ENCODE measurements at regions not wholly inside any gene's neighbourhood (a gene's known extent, or its start where the extent isn't known, plus 50 kb on each side); places are given as distances from the start of the nearest gene placed in this dataset.

DNA sequence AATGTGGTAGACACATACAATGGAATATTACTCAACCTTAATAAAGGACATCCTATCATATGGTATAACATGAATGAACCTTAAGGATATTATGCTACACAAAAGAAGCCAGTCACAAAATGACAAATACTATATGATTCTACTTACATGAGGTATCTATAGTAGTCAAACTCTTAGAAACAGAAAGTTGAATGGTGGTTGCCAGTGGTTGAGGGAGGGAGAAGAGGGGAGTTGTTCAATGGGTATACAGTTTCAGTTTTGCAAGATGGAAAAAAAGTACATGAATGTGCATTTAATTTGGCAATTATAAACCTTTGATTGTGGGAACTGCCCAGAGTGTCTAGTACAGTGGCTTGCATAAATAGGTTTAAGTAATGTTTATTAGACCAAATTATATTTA lies 473.3 kb upstream of the ZNF608 start:
- DNase-seq (no peak), ATAC-seq (replicated peaks) (no peak)
- Mint-ChIP-seq H3K4me1 (ENCODE audit: low read depth in 2 of 2) (no peaks in the 10 kb centered on the region), H3K27ac (no peak overlapping the region), H3K36me3 (ENCODE audit: insufficient read depth) (no peaks in the 10 kb centered on the region), H3K4me3 (no peak overlapping the region), H3K9me3 (peaks cover 0 to 2% of the 10 kb centered on the region in 2 donors), H3K27me3 (no peaks in the 10 kb centered on the region)

GRCh38 chr5:125220284-125220683 lies 473.8 kb upstream of the ZNF608 start:
- Mint-ChIP-seq H3K36me3 (ENCODE audit: insufficient read depth) (no peaks in the 10 kb centered on the region), H3K9me3 (peaks cover 0 to 2% of the 10 kb centered on the region in 2 donors), H3K27me3 (no peaks in the 10 kb centered on the region), H3K4me1 (ENCODE audit: low read depth in 2 of 2) (no peaks in the 10 kb centered on the region), H3K27ac (no peak overlapping the region), H3K4me3 (no peak overlapping the region)
- DNase-seq (no peak), ATAC-seq (replicated peaks) (no peak)

- Mint-ChIP-seq H3K27me3 (no peaks in the 10 kb centered on the region), H3K27ac (no peak overlapping the region), H3K4me1 (ENCODE audit: low read depth in 2 of 2) (no peaks in the 10 kb centered on the region), H3K36me3 (ENCODE audit: insufficient read depth) (no peaks in the 10 kb centered on the region), H3K4me3 (no peak overlapping the region), H3K9me3 (peaks cover 0 to 7% of the 10 kb centered on the region in 2 donors)
- DNase-seq (no peak), ATAC-seq (replicated peaks) (no peak)
These were observed 476.3 kb upstream of the ZNF608 start for GRCh38 chr5:125222597-125223240.

DNA sequence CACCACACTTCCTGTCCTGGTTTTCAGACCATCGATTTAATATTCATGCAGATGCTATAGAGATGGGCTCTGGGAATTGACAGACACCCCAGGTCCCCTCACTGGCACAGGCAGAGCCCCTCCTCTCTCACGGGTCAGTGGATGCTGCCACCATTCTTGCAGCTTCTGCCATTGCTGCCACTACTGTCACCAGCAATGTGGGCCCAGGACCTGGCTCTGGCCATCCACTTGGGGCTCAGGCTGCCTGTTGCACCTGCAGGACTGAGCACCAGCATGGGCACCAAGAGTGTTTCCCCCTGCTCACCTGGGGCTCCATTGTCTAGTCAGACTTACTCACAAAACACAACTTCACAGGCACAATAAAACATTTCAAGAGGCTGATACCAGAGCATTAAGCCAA lies 479.0 kb upstream of the ZNF608 start:
- Mint-ChIP-seq H3K27me3 (no peaks in the 10 kb centered on the region), H3K27ac (no peak overlapping the region), H3K36me3 (ENCODE audit: insufficient read depth) (no peaks in the 10 kb centered on the region), H3K4me3 (no peak overlapping the region), H3K9me3 (peaks cover 0 to 9% of the 10 kb centered on the region in 2 donors), H3K4me1 (ENCODE audit: low read depth in 2 of 2) (no peaks in the 10 kb centered on the region)
- DNase-seq (no peak), ATAC-seq (replicated peaks) (no peak)

DNA sequence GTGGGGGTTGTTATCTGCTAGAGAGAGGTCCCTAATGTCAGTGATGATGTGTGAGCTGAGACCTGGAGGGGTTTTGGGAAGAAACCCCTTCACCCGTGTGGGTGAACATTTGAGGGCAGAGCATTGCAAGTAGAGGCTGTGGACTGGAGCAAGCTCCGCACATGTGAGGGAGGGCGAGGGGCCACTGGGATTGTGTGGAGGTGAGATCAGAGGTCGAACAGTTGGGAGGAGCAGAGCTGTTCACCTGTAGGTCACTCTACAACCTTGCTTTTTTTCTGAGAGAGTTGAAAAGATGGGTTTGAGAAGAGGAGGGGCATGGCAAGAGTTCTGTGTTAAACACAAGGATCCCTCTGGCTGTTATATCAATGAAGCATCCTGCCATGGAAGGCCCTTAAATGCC lies 480.4 kb upstream of the ZNF608 start:
- H3K4me3 Mint-ChIP-seq = no peak overlapping the region
- no peak for ATAC-seq (replicated peaks)
- H3K27ac Mint-ChIP-seq = no peak overlapping the region
- no peaks in the 10 kb centered on the region for H3K4me1 Mint-ChIP-seq (ENCODE audit: low read depth in 2 of 2)
- no peaks in the 10 kb centered on the region for H3K36me3 Mint-ChIP-seq (ENCODE audit: insufficient read depth)
- peaks cover 0 to 9% of the 10 kb centered on the region in 2 donors for H3K9me3 Mint-ChIP-seq
- DNase-seq = no peak
- H3K27me3 Mint-ChIP-seq = no peaks in the 10 kb centered on the region

- no peaks in the 10 kb centered on the region for H3K36me3 Mint-ChIP-seq (ENCODE audit: insufficient read depth)
- H3K4me3 Mint-ChIP-seq = no peak overlapping the region
- no peaks in the 10 kb centered on the region for H3K27me3 Mint-ChIP-seq
- no peaks in the 10 kb centered on the region for H3K4me1 Mint-ChIP-seq (ENCODE audit: low read depth in 2 of 2)
- no peak overlapping the region for H3K27ac Mint-ChIP-seq
- ATAC-seq (replicated peaks) = no peak
- no peak for DNase-seq
- peaks cover 0 to 9% of the 10 kb centered on the region in 2 donors for H3K9me3 Mint-ChIP-seq
These were observed 481.1 kb upstream of the ZNF608 start for GRCh38 chr5:125227333-125228095.

GRCh38 chr5:125228363-125229070 lies 482.1 kb upstream of the ZNF608 start:
- no peak for ATAC-seq (replicated peaks)
- H3K36me3 Mint-ChIP-seq (ENCODE audit: insufficient read depth) = no peaks in the 10 kb centered on the region
- H3K4me1 Mint-ChIP-seq (ENCODE audit: low read depth in 2 of 2) = no peaks in the 10 kb centered on the region

GRCh38 chr5:125229556-125229955 lies 483.1 kb upstream of the ZNF608 start:
- no peak for ATAC-seq (replicated peaks)
- Mint-ChIP-seq H3K27ac (no peak overlapping the region), H3K27me3 (no peaks in the 10 kb centered on the region), H3K4me3 (no peak overlapping the region), H3K4me1 (ENCODE audit: low read depth in 2 of 2) (no peaks in the 10 kb centered on the region), H3K9me3 (peaks cover 0 to 7% of the 10 kb centered on the region in 2 donors), H3K36me3 (ENCODE audit: insufficient read depth) (no peaks in the 10 kb centered on the region)
- no peak for DNase-seq

More at GRCh38 chr5:125228363-125229070, 482.1 kb upstream of the ZNF608 start:
- Mint-ChIP-seq H3K27me3 (no peaks in the 10 kb centered on the region), H3K4me3 (no peak overlapping the region), H3K27ac (no peak overlapping the region), H3K9me3 (peaks cover 0 to 7% of the 10 kb centered on the region in 2 donors)
- no peak for DNase-seq

DNA sequence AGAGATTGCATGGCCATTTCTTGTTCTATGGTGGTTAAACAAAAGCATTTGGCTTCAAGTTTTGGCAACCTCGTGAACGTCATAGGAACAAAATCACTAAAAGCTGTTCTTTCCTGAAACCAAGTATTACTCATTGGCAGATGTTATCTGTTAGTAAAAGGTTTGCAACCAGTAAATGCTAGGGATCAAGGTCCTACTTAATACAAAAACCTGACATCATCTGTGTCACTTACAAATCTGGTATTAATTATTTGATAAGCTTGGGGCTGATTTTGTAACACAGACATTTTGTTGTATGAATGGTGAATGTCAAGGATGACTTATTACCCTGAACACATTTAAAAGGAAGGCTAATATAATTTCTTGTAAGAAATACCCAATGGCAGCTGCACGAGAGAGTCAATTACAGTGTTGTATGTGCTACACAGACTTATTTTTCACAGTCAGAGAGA lies 486.4 kb upstream of the ZNF608 start:
- DNase-seq = no peak
- H3K27ac Mint-ChIP-seq = no peak overlapping the region
- H3K9me3 Mint-ChIP-seq = peaks cover 0 to 1% of the 10 kb centered on the region in 2 donors
- no peaks in the 10 kb centered on the region for H3K36me3 Mint-ChIP-seq (ENCODE audit: insufficient read depth)
- H3K4me3 Mint-ChIP-seq = no peak overlapping the region
- H3K27me3 Mint-ChIP-seq = no peaks in the 10 kb centered on the region
- no peaks in the 10 kb centered on the region for H3K4me1 Mint-ChIP-seq (ENCODE audit: low read depth in 2 of 2)
- no peak for ATAC-seq (replicated peaks)

GRCh38 chr5:125233944-125234343 lies 487.5 kb upstream of the ZNF608 start:
- ATAC-seq (replicated peaks) (no peak), DNase-seq (no peak)
- Mint-ChIP-seq H3K4me1 (ENCODE audit: low read depth in 2 of 2) (no peaks in the 10 kb centered on the region), H3K4me3 (no peak overlapping the region), H3K9me3 (peaks cover 0 to 1% of the 10 kb centered on the region in 2 donors), H3K36me3 (ENCODE audit: insufficient read depth) (no peaks in the 10 kb centered on the region), H3K27ac (no peak overlapping the region), H3K27me3 (no peaks in the 10 kb centered on the region)

DNA sequence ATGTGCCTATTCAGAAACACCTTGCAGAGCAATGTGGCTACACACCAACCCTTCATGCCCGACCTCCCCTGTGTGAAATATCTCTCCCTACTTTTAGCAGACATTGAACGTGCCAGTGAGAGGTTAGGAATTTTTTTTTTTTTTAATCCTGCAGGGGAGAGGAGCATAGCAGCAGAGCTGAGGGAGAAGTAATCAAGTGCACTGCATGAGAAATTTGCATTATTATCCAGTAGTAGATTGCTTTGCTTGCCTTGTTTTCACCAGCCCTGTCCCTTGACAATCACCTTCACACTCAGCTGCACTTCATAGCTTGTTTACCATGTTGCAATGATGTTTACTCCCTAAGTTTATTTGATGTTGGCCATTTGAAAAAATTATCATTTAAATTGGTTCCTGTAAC lies 489.6 kb upstream of the ZNF608 start:
- Mint-ChIP-seq H3K4me3 (no peak overlapping the region), H3K36me3 (ENCODE audit: insufficient read depth) (no peaks in the 10 kb centered on the region), H3K9me3 (no peaks in the 10 kb centered on the region), H3K27ac (no peak overlapping the region), H3K4me1 (ENCODE audit: low read depth in 2 of 2) (no peaks in the 10 kb centered on the region), H3K27me3 (no peaks in the 10 kb centered on the region)
- DNase-seq = no peak
- ATAC-seq (replicated peaks) = no peak

GRCh38 chr5:125236981-125237380 lies 490.5 kb upstream of the ZNF608 start:
- no peak for DNase-seq
- Mint-ChIP-seq H3K27me3 (no peaks in the 10 kb centered on the region), H3K36me3 (ENCODE audit: insufficient read depth) (no peaks in the 10 kb centered on the region), H3K9me3 (peaks cover 3 to 8% of the 10 kb centered on the region in 2 donors), H3K4me3 (no peak overlapping the region), H3K4me1 (ENCODE audit: low read depth in 2 of 2) (no peaks in the 10 kb centered on the region), H3K27ac (no peak overlapping the region)
- no peak for ATAC-seq (replicated peaks)

GRCh38 chr5:125244531-125244930 lies 498.1 kb upstream of the ZNF608 start:
- no peak for DNase-seq
- H3K27me3 Mint-ChIP-seq = no peaks in the 10 kb centered on the region
- H3K9me3 Mint-ChIP-seq = peaks cover 6 to 45% of the 10 kb centered on the region in 2 donors
- no peaks in the 10 kb centered on the region for H3K36me3 Mint-ChIP-seq (ENCODE audit: insufficient read depth)
- no peaks in the 10 kb centered on the region for H3K4me1 Mint-ChIP-seq (ENCODE audit: low read depth in 2 of 2)
- no peak overlapping the region for H3K4me3 Mint-ChIP-seq
- no peak overlapping the region for H3K27ac Mint-ChIP-seq
- no peak for ATAC-seq (replicated peaks)

DNA sequence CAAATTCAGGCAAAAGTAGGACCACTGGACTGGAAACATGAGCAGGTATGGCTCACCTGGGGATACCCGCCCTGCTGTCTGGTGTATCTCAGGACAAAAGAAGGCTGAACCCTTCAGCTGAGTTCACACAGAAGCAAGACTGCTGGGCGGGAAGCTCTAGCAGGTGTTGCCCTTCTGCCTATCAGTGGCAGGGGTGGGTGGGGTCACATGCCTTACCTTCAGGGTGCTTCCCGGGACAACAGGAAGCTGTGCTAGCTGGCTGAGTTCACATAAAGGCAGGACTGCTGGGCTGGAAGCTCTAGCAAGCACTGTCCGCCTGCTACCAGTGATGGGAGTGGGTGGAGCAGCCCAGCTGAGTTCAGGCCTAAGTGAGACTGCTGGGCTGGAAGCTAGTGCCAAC lies 498.8 kb upstream of the ZNF608 start:
- peaks cover 6 to 45% of the 10 kb centered on the region in 2 donors for H3K9me3 Mint-ChIP-seq
- no peak for ATAC-seq (replicated peaks)
- H3K4me1 Mint-ChIP-seq (ENCODE audit: low read depth in 2 of 2) = no peaks in the 10 kb centered on the region
- H3K27me3 Mint-ChIP-seq = no peaks in the 10 kb centered on the region
- DNase-seq = no peak
- no peaks in the 10 kb centered on the region for H3K36me3 Mint-ChIP-seq (ENCODE audit: insufficient read depth)
- H3K27ac Mint-ChIP-seq = no peak overlapping the region
- no peak overlapping the region for H3K4me3 Mint-ChIP-seq

Measured in effector memory CD8-positive, alpha-beta T cell (primary cell).